Fibroblast of pulmonary artery (primary cell): ENCODE measurements at regions not wholly inside any gene's neighbourhood (a gene's known extent, or its start where the extent isn't known, plus 50 kb on each side); places are given as distances from the start of the nearest gene placed in this dataset.

Source experiments
- DNase-seq: peaks from one replicate; pipeline ENCODE4 v3.0.0-alpha.2; 2010; ENCODE audit warnings: low read depth
- H3K4me3 ChIP-seq: replicated peaks from 2 replicates; pipeline ENCODE4 v1.5.1; 2011; ENCODE audit warnings: low read depth, mild to moderate bottlenecking, control low read depth, low read length, moderate library complexity
- CTCF ChIP-seq: IDR thresholded peaks from 2 replicates; pipeline ENCODE4 v1.5.1; 2011; ENCODE audit warnings: mild to moderate bottlenecking, control low read depth, low read length, inconsistent platforms; ENCODE audit errors: missing control alignments

- DNase-seq: peak; percentile 20
- TF ChIP-seq CTCF: no peak
- H3K4me3 ChIP-seq: no peak overlapping the region
Observed at GRCh38 chrX:46407753-46408130, 137.5 kb downstream of the ZNF674 start.

DNA sequence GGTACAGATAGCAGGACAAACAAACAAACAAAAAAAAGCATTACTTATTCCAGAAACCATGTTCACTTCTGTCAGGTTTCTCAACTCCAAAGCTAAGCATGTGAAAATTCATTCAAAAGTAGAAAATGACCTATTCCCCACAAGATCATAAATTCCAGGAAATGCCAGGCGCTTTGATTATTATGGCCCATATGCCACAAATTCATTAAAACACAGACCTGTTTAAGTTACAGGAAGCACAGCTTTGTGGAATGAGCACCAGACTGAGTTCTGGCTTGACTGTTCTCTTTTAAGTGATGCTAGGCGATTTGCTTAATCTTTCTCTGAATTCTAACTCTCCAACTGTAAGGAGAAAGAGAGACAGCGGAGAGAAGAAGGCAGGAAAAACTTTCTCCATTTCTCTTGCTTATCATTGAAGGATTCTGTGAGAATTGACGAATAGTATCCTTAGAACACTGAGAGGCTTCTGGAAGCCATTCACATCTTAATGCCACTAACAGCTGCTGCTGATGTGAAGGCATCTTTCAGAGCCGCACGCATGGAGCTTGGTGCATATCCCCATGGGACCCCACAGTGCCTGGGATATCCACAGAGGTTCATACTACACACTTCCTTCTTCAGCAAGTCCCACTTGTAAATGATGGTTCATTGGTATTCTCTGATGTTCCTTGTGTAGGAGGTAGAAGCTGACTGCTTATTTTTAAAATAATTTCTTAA, 138.0 kb downstream of the ZNF674 start:
- no peak overlapping the region for H3K4me3 ChIP-seq
- DNase-seq: no peak
- no peak for TF ChIP-seq CTCF

DNA sequence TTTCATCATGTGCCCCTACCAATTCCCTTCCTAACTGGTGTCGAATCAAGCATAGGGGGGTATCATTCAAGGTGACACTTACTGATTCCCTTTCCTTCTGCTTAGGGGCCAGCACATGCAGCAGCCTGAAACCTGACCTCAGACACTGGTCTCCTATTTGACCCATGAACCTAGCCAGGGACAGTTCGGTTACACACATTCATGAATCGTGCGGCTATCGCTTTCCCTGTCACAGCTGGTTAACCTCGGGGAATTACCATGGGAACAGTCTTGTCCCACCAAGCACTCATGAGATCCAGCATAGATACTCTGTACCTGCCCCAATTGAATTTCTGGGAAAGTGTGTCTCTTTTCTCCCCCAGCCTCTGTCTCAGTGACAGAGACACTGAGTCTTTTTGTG, 140.4 kb downstream of the ZNF674 start:
- no peak for DNase-seq
- TF ChIP-seq CTCF: no peak
- H3K4me3 ChIP-seq: no peak overlapping the region

DNA sequence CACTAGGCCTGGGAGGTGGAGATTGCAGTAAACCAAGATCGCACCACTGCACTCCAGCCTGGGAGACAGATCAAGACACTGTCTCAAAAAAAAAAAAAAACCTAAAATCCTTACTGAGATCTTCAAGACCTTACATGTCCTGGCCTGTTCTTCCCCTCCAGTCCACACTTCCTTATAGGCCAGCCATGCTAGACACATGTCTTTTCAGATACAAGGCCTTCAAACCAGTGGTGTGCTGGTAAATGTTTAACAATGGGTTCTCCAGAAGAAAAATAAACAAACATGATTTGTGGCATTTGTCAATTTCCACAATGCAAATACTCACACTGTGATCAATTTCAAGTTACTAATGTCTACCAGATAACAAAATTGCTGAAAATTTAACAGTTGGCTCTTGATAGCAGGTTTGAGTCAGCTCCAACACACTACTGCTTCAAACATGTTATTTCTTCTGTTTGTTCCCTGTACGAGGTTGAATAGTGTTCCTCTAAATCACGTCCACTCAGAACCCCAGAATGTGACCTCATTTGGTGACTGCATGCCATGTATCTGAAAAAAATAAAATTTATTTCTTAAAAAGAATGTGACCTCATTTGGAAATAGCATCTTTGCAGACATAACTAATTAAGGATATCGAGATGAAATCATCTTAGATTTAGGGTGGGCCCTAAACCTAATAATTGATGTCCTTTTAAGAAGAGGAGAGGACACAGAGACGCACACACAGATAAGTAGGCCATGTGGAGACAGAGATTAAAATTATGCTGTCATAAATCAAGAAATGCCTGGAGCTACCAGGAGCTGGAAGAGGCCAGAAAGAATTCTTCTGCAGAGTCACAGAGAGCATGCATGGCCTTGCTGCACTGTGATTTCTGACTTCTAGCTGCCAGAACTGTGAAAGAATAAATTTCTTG, 144.4 kb downstream of the ZNF674 start:
- TF ChIP-seq CTCF: no peak
- no peak overlapping the region for H3K4me3 ChIP-seq
- no peak for DNase-seq

GRCh38 chrX:46398874-46399273, 146.3 kb downstream of the ZNF674 start:
- H3K4me3 ChIP-seq: no peak overlapping the region
- DNase-seq: no peak
- TF ChIP-seq CTCF: no peak

DNA sequence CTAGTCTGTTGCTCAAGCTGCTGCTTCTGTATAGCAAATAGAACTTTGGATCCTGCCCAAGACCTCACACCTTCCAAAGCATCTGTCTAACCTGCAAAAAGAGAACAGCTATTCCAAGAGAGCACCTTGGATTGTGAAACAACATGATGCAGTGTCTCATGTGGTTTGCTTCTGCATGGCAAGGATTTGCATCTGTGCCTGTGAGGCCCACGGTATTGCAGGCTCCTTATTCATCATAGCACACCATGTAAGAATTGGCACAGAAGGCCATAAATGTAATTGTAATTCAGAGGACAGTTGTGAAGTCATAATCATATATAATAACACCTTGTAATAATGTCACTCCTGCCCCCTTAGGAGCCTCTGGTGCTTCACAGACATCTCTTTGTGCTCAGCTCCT, 147.1 kb downstream of the ZNF674 start:
- DNase-seq: no peak
- no peak overlapping the region for H3K4me3 ChIP-seq
- TF ChIP-seq CTCF: no peak
